ENCODE measurements at regions not wholly inside any gene's neighbourhood (a gene's known extent, or its start where the extent isn't known, plus 50 kb on each side); places are given as distances from the start of the nearest gene placed in this dataset.

DNA sequence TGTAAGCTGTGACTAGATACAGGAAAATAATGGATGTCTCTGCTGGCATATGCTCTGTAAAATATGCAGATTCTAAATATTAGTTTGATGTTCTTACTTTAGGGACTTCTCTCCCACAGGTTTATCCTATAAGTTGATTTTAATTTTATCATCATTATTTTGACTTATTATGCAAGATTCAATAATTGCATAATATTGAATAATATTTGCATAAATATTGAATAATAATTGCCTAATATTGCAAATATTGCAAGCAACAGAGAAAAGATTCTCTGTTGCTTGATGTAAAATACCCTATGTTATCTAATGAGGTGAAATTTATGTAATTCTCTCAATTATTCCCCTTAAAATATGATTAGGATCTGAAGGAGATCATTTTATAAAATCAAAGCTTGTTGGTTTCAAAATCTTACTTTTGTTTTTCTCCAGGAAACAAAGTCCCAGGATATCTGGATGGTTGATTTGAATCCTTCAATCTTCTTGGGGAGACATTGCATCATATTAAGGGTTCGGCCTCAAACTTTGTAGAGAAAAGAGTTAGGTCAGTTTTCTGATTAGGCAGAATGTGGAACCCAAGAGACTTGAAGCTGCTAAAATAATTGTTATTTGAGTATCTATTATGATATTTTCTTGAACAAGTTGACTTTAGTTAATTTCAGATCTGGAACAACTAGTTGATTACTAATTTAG is 92.8 kb upstream of the MTPN start:
- DNase-seq (ENCODE audit: low read depth): no peak
- TF ChIP-seq, protein P1, sequence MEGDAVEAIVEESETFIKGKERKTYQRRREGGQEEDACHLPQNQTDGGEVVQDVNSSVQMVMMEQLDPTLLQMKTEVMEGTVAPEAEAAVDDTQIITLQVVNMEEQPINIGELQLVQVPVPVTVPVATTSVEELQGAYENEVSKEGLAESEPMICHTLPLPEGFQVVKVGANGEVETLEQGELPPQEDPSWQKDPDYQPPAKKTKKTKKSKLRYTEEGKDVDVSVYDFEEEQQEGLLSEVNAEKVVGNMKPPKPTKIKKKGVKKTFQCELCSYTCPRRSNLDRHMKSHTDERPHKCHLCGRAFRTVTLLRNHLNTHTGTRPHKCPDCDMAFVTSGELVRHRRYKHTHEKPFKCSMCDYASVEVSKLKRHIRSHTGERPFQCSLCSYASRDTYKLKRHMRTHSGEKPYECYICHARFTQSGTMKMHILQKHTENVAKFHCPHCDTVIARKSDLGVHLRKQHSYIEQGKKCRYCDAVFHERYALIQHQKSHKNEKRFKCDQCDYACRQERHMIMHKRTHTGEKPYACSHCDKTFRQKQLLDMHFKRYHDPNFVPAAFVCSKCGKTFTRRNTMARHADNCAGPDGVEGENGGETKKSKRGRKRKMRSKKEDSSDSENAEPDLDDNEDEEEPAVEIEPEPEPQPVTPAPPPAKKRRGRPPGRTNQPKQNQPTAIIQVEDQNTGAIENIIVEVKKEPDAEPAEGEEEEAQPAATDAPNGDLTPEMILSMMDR (conservative IDR thresholded peaks at IDR 0.05; ENCODE audit: low read depth, low read length): no peak
- no peak overlapping the region for H3K4me3 ChIP-seq (ENCODE audit: low read depth, low read length)

DNA sequence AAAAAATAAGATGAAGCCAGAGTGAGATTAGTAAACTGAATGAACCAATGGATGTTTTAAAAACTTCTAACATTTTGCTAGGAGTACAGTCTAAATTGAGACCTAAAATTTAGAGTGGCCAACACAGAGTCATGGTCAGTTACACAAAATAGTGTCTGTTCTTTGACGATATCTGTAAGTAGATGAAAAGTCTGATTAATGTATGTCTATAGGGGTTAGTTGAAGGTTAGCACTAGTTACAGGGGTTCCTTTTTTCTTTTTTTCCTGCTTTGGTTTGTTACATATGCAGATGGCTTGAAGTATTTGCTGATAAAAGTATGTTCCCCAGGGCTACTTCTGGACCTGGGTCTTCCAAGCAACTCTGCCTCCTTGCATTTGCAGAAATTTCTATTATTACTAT is 90.1 kb upstream of the MTPN start:
- TF ChIP-seq, protein P1 (conservative IDR thresholded peaks at IDR 0.05; ENCODE audit: low read depth, low read length): no peak
- H3K4me3 ChIP-seq (ENCODE audit: low read depth, low read length): no peak overlapping the region

DNA sequence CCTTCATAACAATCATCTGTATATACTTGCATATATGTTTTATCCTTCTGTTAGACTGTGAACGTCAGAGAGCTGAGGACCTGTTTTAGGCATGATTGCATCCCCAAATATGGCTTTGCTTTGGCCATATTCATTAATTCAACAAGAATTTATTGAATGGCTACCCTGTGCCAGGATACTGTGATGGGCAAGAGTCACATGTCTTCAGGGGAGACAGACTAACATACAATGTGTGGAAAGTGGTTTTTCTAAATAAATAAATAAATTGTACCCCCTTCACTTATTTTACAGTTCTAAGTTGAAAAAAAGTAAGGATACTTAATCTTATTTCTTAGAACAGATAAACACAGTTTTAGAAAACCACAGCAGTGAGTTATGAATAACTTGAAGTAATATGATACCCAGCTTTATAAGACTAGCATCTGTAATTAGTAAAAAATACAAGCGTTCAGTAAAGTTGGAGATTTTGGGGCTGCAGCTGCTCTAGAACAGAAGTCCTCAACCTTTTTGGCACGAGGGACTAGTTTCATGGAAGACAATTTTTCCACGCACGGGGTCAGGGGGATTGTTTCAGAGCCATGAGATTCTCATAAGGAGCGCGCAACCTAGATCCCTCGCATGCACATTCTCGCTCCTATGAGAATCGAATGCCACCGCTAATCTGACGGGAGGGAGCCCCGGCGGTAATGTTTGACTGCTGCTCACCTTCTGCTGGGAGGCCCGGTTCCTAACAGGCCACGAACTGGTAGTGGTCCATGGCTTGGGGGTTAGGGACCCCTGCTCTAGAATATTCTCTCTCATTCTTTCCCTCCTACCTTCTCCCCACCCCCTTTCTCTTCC is 89.4 kb upstream of the MTPN start:
- no peak for DNase-seq (ENCODE audit: low read depth)
- no peak overlapping the region for H3K4me3 ChIP-seq (ENCODE audit: low read depth, low read length)
- TF ChIP-seq, protein P1 (conservative IDR thresholded peaks at IDR 0.05; ENCODE audit: low read depth, low read length): no peak

More for the DNA sequence above, 90.1 kb upstream of the MTPN start:
- DNase-seq (ENCODE audit: low read depth): no peak

DNA sequence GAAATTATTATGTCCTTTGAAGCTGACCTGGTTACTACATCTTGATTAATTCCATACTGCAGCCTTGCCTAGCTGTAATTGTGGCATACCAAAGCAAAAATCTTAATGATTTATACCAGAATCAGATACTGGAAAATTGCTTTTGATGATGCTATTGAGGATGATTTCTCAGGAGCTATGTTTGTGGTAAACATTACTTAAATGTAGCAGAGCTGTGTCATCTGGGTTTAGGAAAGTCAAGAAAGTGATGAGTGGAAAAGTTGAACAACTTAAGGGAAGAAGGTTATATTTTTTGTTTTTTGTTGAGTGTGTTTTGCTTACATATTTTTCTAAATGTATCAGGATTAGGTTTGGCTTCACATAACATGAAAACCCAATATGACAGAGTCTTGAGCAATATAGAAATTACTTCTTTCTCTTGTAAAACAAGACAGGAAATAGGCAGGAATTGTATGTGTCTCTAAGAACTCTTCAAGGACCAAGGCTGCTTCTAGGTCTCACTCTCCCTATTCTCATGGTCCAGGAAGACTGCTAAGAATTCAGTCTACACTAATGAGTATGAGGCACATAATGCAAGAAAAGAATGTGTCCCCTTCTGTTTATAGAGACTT is 87.6 kb upstream of the MTPN start:
- no peak for DNase-seq (ENCODE audit: low read depth)
- TF ChIP-seq, protein P1 (conservative IDR thresholded peaks at IDR 0.05; ENCODE audit: low read depth, low read length): no peak
- H3K4me3 ChIP-seq (ENCODE audit: low read depth, low read length): no peak overlapping the region

DNA sequence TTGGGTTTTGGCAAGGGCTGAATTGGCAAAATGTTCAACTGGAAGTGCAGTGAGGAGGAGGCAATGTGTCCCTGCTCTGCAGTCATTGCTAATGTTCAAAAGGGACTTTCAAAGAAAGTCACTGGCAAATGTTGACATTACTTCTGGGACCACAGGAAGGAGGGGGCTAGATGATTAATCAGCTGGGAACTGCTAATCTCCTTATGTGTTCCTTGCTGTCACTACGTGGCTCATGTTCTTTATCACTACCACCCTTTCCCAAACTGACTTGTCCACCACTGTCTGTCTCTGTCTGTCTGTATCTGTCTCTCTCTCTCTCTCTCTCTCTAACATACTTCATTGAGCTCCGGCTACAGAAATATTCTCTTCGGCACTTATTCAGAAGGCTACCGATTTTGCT is 86.9 kb upstream of the MTPN start:
- H3K4me3 ChIP-seq (ENCODE audit: low read depth, low read length): no peak overlapping the region
- no peak for DNase-seq (ENCODE audit: low read depth)
- TF ChIP-seq, protein P1 (conservative IDR thresholded peaks at IDR 0.05; ENCODE audit: low read depth, low read length): no peak

DNA sequence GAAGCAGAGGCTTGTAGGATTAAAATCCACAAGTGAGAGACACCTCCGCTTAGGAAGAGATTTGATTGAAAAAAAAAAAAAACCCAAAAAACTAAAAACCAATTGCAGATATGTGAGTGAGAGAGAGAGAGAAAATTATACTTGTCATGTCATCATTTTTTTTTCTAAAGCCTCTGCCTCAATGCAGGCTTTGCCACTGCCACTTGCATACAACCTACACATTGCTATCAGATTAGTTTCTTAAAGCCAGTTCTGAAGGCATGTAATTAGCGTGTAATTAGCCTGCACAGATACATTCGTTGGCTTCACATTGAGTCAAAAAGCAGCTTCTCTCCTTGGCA is 86.1 kb upstream of the MTPN start:
- no peak for DNase-seq (ENCODE audit: low read depth)
- TF ChIP-seq, protein P1 (conservative IDR thresholded peaks at IDR 0.05; ENCODE audit: low read depth, low read length): no peak

More for the DNA sequence above, 86.1 kb upstream of the MTPN start:
- H3K4me3 ChIP-seq (ENCODE audit: low read depth, low read length): no peak overlapping the region
